ENCODE measurements at regions not wholly inside any gene's neighbourhood (a gene's known extent, or its start where the extent isn't known, plus 50 kb on each side); places are given as distances from the start of the nearest gene placed in this dataset.

GRCh38 chr10:8194050-8194449 is 139.6 kb downstream of the GATA3 start:
- TF ChIP-seq POLR2AphosphoS5 (IDR thresholded peaks at IDR 0.05) (no peak), CTCF (IDR thresholded peaks at IDR 0.05) (no peak)
